ENCODE measurements at regions not wholly inside any gene's neighbourhood (a gene's known extent, or its start where the extent isn't known, plus 50 kb on each side); places are given as distances from the start of the nearest gene placed in this dataset.

- ATAC-seq (no peak), DNase-seq (no peak)
Measured at GRCh38 chr10:61356354-61356753, 96.8 kb downstream of the TMEM26 start.

DNA sequence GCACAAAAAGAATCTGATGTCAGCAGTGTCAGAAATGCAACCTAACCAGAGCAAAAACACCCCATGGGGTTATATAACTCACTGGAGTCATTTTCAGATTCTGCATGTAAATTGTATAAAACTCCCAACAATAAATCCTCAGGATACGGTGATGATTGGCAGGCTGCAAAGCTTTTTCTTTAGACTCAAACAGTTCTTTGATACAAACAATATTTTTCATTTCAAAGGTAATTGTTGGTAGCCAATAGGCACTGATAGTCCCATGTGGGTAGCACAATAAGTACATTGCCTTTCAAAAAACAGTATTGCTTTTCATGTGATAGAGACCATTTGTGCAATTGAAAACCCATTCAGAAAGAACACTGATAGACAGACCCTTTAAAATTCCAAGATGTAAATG lies 98.0 kb downstream of the TMEM26 start:
- no peak for DNase-seq
- no peak for ATAC-seq

- DNase-seq, result no peak
- ATAC-seq, result no peak
Measured at GRCh38 chr10:61354401-61354975, 98.7 kb downstream of the TMEM26 start.

- DNase-seq (no peak), ATAC-seq (no peak)
Measured at GRCh38 chr10:61350794-61351193, 102.4 kb downstream of the TMEM26 start.

DNA sequence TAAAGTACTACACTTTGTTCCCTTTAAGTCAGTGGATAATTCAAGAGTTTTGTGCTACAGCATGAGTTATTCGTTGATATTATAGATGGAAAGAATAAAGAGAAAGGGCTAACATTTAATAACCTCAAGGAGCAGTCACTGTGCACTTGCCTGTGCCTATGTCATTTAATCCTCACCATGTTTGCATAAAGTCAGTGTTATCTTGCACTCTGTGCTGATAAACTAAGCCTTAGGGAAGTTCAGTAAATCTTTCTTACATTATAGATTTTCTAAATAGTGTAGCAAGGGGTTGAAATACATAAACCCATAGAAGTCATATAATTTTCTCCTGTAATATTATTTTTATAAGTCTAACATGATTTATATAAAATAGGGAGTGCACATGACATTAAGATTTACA lies 103.1 kb downstream of the TMEM26 start:
- DNase-seq (no peak), ATAC-seq (no peak)

GRCh38 chr10:61346796-61347413 lies 106.3 kb downstream of the TMEM26 start:
- no peak for ATAC-seq
- no peak for DNase-seq

DNA sequence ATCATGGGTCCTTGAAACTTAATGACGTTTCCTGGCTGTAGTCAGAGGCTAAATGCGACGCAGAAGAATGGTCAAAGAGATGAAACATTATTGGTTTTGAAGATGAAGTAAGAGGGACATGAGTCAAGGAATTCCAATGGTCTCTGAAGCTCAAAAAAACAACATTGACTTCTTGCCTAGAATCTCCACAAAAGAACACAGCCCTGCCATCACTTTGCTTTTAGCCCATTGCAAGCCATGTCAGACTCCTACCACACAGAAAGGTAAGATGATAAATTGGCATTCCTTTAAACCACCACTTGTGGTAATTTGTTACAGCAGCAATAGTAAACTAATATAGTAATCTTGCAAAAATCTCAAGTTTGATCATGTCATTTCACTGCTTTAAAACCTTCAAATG lies 109.4 kb downstream of the TMEM26 start:
- DNase-seq, result no peak
- no peak for ATAC-seq

DNA sequence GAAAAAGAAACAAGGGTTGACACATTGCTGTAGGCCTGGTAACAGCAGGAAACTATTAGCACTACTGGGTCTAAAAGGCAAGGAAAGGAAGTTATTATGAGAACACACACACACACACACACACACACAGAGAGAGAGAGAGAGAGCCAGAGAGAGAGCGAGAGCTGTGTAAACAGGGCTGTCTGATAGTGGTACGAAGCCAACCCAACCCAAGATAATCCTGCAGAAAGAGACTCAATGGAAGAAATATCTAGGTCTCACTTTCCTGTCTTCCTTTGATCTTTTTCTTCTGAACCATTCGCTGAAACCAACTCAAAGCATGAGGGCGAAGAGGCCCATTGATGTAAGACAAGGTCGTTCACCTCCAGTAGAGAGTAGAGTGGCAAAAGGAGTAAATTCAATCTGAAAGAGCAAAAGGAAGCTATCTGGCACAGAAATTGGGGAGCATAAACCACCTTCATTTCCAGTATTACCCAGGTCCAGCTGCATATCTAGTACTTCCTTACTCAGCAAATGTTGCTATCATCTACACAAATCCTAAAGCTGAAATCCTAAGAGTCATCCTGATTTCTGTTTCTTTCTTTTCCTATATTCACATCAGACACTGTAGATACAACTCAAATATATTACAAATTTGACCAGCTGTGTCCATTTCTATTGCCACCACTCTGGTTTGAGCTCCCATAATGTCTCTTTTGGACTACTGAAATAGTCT lies 110.2 kb downstream of the TMEM26 start:
- ATAC-seq (no peak), DNase-seq (no peak)

DNA sequence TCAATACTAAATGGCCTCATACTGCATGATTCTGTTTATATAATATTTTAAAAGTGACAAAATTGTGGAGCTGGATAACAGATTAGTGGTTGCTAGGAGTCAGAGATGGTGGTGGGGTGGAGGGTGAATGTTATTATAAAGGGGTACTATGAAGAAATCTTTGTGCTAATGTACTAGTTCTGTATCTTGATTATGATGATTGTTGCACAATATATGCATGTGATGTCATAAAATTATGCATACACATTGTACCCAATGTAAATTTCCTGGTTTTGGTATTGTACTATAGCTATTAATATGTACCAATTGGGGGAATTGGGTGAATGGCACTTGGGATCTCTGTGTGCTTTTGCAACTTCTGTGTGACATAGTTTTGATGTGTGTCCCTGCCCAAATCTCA lies 112.2 kb downstream of the TMEM26 start:
- DNase-seq (no peak), ATAC-seq (no peak)

- DNase-seq, result no peak
- no peak for ATAC-seq
Measured at GRCh38 chr10:61338146-61338545, 115.0 kb downstream of the TMEM26 start.

- no peak for ATAC-seq
- no peak for DNase-seq
Measured at GRCh38 chr10:61337741-61338140, 115.4 kb downstream of the TMEM26 start.

DNA sequence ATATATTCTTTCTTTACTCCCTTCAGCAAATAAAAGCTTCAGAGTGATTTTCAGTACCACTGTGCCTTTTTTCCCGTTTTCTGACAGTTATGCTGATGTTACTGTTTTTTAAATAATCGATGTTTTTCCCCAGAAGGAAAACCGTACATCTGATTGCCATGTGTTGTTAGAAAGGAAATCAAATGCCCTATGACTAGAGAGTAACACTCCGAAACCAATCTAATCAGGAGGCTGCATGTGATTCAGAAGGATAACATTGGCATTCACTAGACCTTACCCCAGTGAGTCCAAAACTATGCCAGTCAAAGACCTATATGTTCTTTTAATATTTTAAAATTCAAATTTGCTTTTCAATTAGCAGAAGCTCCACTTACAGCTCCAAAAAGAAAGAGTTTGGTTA lies 116.3 kb downstream of the TMEM26 start:
- no peak for ATAC-seq
- no peak for DNase-seq

GRCh38 chr10:61335359-61335758 lies 117.8 kb downstream of the TMEM26 start:
- DNase-seq (no peak), ATAC-seq (no peak)

- DNase-seq (no peak), ATAC-seq (no peak)
Measured at GRCh38 chr10:61332581-61332980, 120.6 kb downstream of the TMEM26 start.

DNA sequence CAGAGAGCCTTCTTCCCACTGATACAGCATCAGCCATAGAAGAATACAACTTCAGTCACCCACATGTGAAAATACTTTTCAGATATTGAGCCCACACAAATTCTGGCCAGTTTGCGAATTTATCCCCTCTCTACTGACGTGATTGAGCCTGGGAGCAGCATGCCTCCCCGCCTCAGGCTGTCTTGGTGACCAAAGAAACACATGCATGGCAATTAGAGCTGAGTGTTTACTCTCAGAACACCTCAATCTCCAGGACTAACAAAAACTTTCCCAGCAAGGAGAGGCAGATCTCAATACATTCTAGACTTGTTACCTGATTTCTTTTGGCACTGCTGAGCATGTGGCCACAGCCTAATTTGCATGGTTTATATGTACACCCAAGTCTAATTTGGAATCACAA lies 122.5 kb downstream of the TMEM26 start:
- no peak for ATAC-seq

GRCh38 chr10:61329854-61330253 lies 123.3 kb downstream of the TMEM26 start:
- DNase-seq, result no peak
- ATAC-seq, result no peak

More for the DNA sequence above, 122.5 kb downstream of the TMEM26 start:
- no peak for DNase-seq

DNA sequence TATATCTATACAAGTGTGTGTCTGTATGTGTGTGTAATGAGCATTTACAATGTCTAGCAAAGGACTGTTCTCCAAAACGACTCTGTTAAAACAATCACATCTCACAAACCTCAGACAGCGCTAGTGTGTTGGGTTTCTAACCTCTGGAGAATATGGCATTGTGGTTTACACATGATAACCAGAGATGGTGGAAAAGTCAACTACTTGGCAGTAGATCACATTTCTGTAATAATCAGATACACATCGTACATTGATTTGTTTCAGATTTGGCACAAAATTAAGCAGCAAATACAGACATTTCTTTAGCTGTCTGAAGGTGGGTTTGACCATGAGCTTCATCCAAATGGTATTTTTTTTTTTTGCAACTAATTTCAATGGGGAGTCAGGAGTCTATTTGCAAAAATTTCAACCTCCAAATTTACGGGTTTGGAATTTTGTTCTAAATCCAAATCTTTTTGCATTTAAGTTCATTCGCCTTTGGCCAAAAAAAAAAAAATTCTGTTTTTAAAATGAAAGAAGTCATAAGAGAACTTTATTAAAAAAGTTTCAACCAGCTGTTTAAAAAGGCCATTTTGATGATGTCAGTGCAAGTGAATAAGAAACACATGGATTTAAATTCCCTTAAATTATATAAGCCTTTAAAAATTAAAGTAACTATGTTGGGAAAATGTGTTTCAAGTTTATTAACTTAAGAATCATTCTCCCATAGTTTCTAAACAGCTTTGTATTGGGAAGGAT lies 127.8 kb downstream of the TMEM26 start:
- no peak for ATAC-seq

GRCh38 chr10:61323726-61324125 lies 129.5 kb downstream of the TMEM26 start:
- ATAC-seq (no peak), DNase-seq (no peak)

More for the DNA sequence above, 127.8 kb downstream of the TMEM26 start:
- no peak for DNase-seq

DNA sequence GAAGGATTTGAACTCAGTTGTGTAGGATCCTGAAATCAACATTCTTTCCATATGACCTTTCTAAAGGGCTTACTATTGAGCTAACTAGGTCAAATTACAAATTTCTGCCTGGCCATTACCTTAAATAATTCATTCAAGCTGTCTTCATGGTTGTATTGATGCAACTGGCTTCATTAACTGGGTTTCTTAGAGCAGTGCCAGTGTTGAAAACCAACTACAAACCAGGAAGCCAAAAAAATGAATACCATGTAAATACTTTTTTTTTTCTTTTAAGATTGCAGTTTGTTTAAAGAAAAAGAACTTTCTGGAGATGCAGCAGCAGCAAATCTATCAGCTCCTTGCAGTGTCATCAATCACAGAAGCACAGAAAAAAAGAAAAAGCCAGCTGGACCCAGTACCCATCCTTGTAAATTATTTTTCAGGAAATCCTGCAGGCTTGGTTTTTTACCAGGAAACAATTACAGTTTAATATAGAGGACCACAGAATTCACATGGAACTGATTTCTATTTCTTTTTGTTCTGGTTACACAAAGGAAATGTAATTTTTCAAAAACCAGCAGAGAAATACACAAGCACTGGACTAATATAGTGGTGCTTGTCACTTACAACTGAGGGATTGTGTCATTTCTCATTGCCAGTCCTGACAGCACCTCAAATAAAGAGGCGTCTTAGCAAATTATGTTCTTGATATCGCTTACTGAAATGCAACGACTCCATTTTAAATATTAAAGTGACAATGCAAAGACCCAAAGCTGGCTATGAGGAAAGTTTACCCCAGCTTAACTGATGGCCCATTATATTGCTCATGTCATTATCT lies 131.9 kb downstream of the TMEM26 start:
- no peak for DNase-seq
- ATAC-seq, result no peak

GRCh38 chr10:61320257-61320587 lies 133.0 kb downstream of the TMEM26 start:
- DNase-seq (no peak), ATAC-seq (no peak)

GRCh38 chr10:61319386-61320256 lies 133.6 kb downstream of the TMEM26 start:
- DNase-seq (no peak), ATAC-seq (no peak)
